ENCODE measurements at regions not wholly inside any gene's neighbourhood (a gene's known extent, or its start where the extent isn't known, plus 50 kb on each side); places are given as distances from the start of the nearest gene placed in this dataset.

DNA sequence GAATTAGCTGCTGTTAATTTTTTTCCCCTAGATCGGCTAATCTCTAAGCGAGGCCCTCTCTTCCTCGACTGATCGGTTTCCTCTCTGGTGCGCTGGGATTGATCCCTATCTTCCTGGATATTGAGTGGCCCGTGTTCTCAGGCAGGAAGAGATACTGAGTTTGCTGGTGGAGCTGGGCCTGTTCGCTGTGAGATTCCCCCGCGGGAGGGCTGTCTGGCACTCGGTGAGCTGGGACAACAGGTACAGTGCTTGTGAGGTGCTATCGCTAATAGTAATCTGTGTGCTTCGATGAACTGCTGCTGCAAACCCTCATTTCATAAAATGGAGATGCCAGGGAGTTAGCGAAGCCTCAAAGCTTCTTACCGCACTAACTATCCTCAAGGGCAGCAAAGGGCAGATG is 310.3 kb downstream of the NXPE2 start:
- Mint-ChIP-seq H3K36me3 (ENCODE audit: low read depth) (no peaks in the 10 kb centered on the region), H3K4me1 (ENCODE audit: low read depth) (no peaks in the 10 kb centered on the region), H3K4me3 (ENCODE audit: unreplicated experiment) (no peak overlapping the region), H3K27me3 (ENCODE audit: low read depth) (peaks cover 19% of the 10 kb centered on the region), H3K27ac (ENCODE audit: unreplicated experiment) (no peak overlapping the region), H3K9me3 (ENCODE audit: low read depth) (no peaks in the 10 kb centered on the region)
- TF ChIP-seq, protein P1, sequence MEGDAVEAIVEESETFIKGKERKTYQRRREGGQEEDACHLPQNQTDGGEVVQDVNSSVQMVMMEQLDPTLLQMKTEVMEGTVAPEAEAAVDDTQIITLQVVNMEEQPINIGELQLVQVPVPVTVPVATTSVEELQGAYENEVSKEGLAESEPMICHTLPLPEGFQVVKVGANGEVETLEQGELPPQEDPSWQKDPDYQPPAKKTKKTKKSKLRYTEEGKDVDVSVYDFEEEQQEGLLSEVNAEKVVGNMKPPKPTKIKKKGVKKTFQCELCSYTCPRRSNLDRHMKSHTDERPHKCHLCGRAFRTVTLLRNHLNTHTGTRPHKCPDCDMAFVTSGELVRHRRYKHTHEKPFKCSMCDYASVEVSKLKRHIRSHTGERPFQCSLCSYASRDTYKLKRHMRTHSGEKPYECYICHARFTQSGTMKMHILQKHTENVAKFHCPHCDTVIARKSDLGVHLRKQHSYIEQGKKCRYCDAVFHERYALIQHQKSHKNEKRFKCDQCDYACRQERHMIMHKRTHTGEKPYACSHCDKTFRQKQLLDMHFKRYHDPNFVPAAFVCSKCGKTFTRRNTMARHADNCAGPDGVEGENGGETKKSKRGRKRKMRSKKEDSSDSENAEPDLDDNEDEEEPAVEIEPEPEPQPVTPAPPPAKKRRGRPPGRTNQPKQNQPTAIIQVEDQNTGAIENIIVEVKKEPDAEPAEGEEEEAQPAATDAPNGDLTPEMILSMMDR (IDR thresholded peaks at IDR 0.05): no peak
- DNase-seq (ENCODE audit: low spot score): no peak

DNA sequence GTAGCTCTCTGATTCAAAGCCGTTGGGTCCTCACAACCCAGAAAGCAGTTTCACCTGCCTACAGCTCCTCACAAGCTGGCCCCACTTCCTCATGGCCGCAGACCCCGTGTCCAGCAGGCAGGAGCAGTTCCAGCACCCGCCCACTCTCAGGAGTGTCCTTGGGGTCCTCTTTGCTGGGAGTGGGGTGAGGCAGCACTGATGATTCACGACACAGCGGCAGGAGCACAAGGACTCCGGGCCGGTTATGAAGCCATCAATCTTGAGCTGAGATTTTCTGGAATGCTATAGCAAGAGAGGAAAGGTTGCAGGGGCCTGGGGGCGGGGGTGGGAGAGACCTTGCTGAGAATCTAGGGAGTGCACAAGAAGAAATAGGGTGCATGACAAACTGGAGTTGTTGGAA is 311.2 kb downstream of the NXPE2 start:
- H3K4me1 Mint-ChIP-seq (ENCODE audit: low read depth): no peaks in the 10 kb centered on the region
- H3K4me3 Mint-ChIP-seq (ENCODE audit: unreplicated experiment): no peak overlapping the region
- peaks cover 17% of the 10 kb centered on the region for H3K27me3 Mint-ChIP-seq (ENCODE audit: low read depth)
- DNase-seq (ENCODE audit: low spot score): no peak
- no peaks in the 10 kb centered on the region for H3K36me3 Mint-ChIP-seq (ENCODE audit: low read depth)
- TF ChIP-seq, protein P1 (IDR thresholded peaks at IDR 0.05): no peak
- H3K9me3 Mint-ChIP-seq (ENCODE audit: low read depth): no peaks in the 10 kb centered on the region
- H3K27ac Mint-ChIP-seq (ENCODE audit: unreplicated experiment): no peak overlapping the region

DNA sequence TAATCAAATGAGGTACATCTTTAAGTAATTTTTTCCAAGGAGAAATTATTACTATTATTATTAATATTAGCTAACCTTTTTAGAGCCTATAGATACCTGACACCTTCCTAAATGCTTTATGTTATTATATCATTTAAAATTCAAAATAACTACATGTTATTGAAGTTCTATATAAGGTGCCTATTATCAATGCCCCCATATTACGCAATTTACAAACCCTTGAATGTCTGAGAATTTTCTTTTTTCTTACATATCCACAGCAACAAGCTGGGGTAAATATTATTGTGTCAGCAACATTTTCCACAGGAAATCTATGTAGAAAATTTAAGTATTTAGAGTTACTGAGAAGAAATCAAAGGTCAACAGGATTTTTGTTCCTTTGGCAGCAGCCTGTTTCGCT is 327.3 kb downstream of the NXPE2 start:
- H3K4me3 Mint-ChIP-seq (ENCODE audit: unreplicated experiment): no peak overlapping the region
- H3K4me1 Mint-ChIP-seq (ENCODE audit: low read depth): no peaks in the 10 kb centered on the region
- no peak for DNase-seq (ENCODE audit: low spot score)
- TF ChIP-seq, protein P1 (IDR thresholded peaks at IDR 0.05): no peak
- no peaks in the 10 kb centered on the region for H3K36me3 Mint-ChIP-seq (ENCODE audit: low read depth)
- no peak overlapping the region for H3K27ac Mint-ChIP-seq (ENCODE audit: unreplicated experiment)
- H3K9me3 Mint-ChIP-seq (ENCODE audit: low read depth): peaks cover 2% of the 10 kb centered on the region
- H3K27me3 Mint-ChIP-seq (ENCODE audit: low read depth): peaks cover 12% of the 10 kb centered on the region

DNA sequence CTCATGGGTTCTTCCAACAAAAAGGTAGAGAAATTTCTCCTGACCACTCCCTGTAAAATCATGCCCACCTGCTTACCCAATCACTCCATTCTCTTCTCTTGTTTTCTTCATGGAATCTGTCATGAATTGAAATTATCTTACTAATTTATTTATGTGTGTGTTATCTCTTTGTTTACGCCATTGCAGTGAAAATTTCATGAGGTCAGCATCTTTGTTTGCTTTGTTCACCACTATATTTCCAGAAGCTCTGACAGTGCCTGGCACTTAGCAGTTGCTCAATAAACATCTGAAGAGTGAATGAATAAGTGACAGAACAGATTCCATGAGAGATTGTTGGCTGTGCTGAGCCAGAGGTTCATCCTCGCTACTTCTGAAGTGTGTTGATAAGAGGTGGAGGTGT is 329.5 kb downstream of the NXPE2 start:
- Mint-ChIP-seq H3K4me3 (ENCODE audit: unreplicated experiment) (no peak overlapping the region), H3K27ac (ENCODE audit: unreplicated experiment) (no peak overlapping the region), H3K27me3 (ENCODE audit: low read depth) (peaks cover 7% of the 10 kb centered on the region), H3K36me3 (ENCODE audit: low read depth) (no peaks in the 10 kb centered on the region), H3K9me3 (ENCODE audit: low read depth) (peaks cover 2% of the 10 kb centered on the region), H3K4me1 (ENCODE audit: low read depth) (no peaks in the 10 kb centered on the region)
- TF ChIP-seq, protein P1 (IDR thresholded peaks at IDR 0.05): no peak
- no peak for DNase-seq (ENCODE audit: low spot score)

DNA sequence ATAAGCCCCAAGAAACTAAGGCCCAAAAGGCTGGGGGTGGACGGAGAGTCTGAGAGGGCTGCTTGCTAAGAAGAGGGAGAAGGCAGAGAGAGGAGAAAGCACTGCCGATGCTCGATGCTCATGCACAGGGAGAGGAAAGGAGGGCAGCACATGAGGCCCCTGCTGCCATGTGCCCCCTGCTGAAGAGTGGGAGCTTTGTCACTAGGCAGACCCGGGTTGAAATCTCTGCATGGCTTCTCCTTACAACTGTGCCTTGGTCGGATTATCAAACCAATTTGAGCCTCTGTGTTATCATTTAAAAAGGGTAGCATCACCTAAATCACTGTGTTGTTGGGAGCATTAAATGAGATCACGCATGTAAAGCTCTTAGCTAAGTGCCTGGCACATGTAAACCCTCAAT is 330.5 kb downstream of the NXPE2 start:
- H3K9me3 Mint-ChIP-seq (ENCODE audit: low read depth): peaks cover 3% of the 10 kb centered on the region
- H3K4me3 Mint-ChIP-seq (ENCODE audit: unreplicated experiment): no peak overlapping the region
- no peaks in the 10 kb centered on the region for H3K4me1 Mint-ChIP-seq (ENCODE audit: low read depth)
- peaks cover 7% of the 10 kb centered on the region for H3K27me3 Mint-ChIP-seq (ENCODE audit: low read depth)
- H3K27ac Mint-ChIP-seq (ENCODE audit: unreplicated experiment): no peak overlapping the region
- DNase-seq (ENCODE audit: low spot score): no peak
- TF ChIP-seq, protein P1 (IDR thresholded peaks at IDR 0.05): no peak
- no peaks in the 10 kb centered on the region for H3K36me3 Mint-ChIP-seq (ENCODE audit: low read depth)
